Keratinocyte (primary cell): ENCODE measurements at regions not wholly inside any gene's neighbourhood (a gene's known extent, or its start where the extent isn't known, plus 50 kb on each side); places are given as distances from the start of the nearest gene placed in this dataset.
"Not testable (repeated sequence)": the region's sequence is repeated elsewhere in the genome, so short reads cannot be mapped to it uniquely, and the experiment has no call there.

ENCODE experiments used
- DNase-seq: peaks from one replicate; pipeline ENCODE4 v3.0.0-alpha.2; 2011; ENCODE audit warnings: low read depth, missing footprints, low spot score
- FAIRE-seq: peaks from 2 replicates; lab custom pipeline; 2011; peaks lifted over from hg19 to GRCh38; lab: Jason Lieb, UNC
- H2AFZ ChIP-seq: 2 replicates; pipeline ENCODE4 v1.6.0; 2012; ENCODE audit warnings: low read length, control low read depth, inconsistent platforms; ENCODE audit not compliant: control insufficient read depth
- H3K27ac ChIP-seq: 2 replicates; pipeline ENCODE4 v1.5.1; 2011; ENCODE audit warnings: low read length; ENCODE audit not compliant: control insufficient read depth, insufficient read depth
- H3K27me3 ChIP-seq: 3 replicates; pipeline ENCODE4 v1.6.0; 2011; ENCODE audit warnings: low read length; ENCODE audit not compliant: control insufficient read depth, insufficient read depth; ENCODE audit errors: extremely low read depth
- H3K36me3 ChIP-seq, 2 experiments: 2 replicates in 1 of 2; 3 replicates in 1 of 2; pipeline ENCODE4 v1.5.1; 2011; ENCODE audit warnings: low read length in 2 of 2, mild to moderate bottlenecking in 1 of 2; ENCODE audit not compliant: control insufficient read depth in 2 of 2, insufficient read depth in 2 of 2; ENCODE audit errors: extremely low read depth in 1 of 2
- H3K4me1 ChIP-seq: 3 replicates; pipeline ENCODE4 v1.5.1; 2011; ENCODE audit warnings: low read length; ENCODE audit not compliant: control insufficient read depth, insufficient read depth; ENCODE audit errors: extremely low read depth
- H3K4me2 ChIP-seq: 3 replicates; pipeline ENCODE4 v1.6.0; 2011; ENCODE audit warnings: low read depth, low read length; ENCODE audit not compliant: control insufficient read depth, insufficient read depth; ENCODE audit errors: extremely low read depth
- H3K4me3 ChIP-seq, 3 experiments: fragments of 200-600 bp in 1 of 3; sonication (generic) in 1 of 3; 2 replicates in 2 of 3; 3 replicates in 1 of 3; pipeline ENCODE4 v1.5.1; 2011 to 2016; ENCODE audit warnings: low read length in 3 of 3, mild to moderate bottlenecking in 3 of 3, control low read depth in 2 of 3, inconsistent platforms in 1 of 3, low read depth in 1 of 3, mixed read lengths in 1 of 3, mixed run types in 1 of 3, moderate library complexity in 1 of 3; ENCODE audit not compliant: control insufficient read depth in 2 of 3, insufficient read depth in 2 of 3; ENCODE audit errors: extremely low read depth in 1 of 3
- H3K79me2 ChIP-seq: 2 replicates; pipeline ENCODE4 v1.6.0; 2012; ENCODE audit warnings: low read length; ENCODE audit not compliant: control insufficient read depth, insufficient read depth
- H3K9ac ChIP-seq: 3 replicates; pipeline ENCODE4 v1.6.0; 2011; ENCODE audit warnings: low read length; ENCODE audit not compliant: control insufficient read depth, insufficient read depth; ENCODE audit errors: extremely low read depth
- H3K9me1 ChIP-seq: 3 replicates; pipeline ENCODE4 v1.6.0; 2011; ENCODE audit warnings: low read length; ENCODE audit not compliant: control insufficient read depth, insufficient read depth; ENCODE audit errors: extremely low read depth
- H3K9me3 ChIP-seq: 2 replicates; pipeline ENCODE4 v1.5.1; 2012; ENCODE audit warnings: low read depth, low read length; ENCODE audit not compliant: control insufficient read depth
- H4K20me1 ChIP-seq: 3 replicates; pipeline ENCODE4 v1.6.0; 2011; ENCODE audit warnings: low read length; ENCODE audit not compliant: control insufficient read depth, insufficient read depth; ENCODE audit errors: extremely low read depth
- EZH2 ChIP-seq: IDR thresholded peaks from one replicate; pipeline ENCODE4 v1.6.1; 2012; ENCODE audit warnings: inconsistent platforms, mild to moderate bottlenecking, low read length, moderate library complexity
- dilution Hi-C: fragments of 300-500 bp; cut with MboI; formaldehyde crosslinking; loops from one replicate; pipeline ENCODE4 v1.7.0; 2020; ENCODE audit warnings: low sequenced_read_pairs; ENCODE audit not compliant: extremely low pct_ligation_motif_present
- TF ChIP-seq, protein P1 (sequence below), 3 experiments: IDR thresholded peaks in 1 of 3; conservative IDR thresholded peaks in 1 of 3; optimal IDR thresholded peaks in 1 of 3; 2 replicates in 2 of 3; 3 replicates in 1 of 3; pipeline versions ENCODE3 to v1.5.1; 2011; ENCODE audit warnings: low read length in 3 of 3, mild to moderate bottlenecking in 3 of 3, moderate library complexity in 2 of 3, control low read depth in 1 of 3, inconsistent platforms in 1 of 3; ENCODE audit not compliant: insufficient read depth in 2 of 3; ENCODE audit errors: extremely low read depth in 1 of 3

GRCh38 chr6:144364782-144365181 is 79.6 kb downstream of the UTRN start:
- Histone ChIP-seq H3K27me3 (no peaks in the 10 kb centered on the region), H3K27ac (no peak overlapping the region), H2AFZ (no peak overlapping the region), H3K9ac (no peak overlapping the region), H3K79me2 (peaks cover 41% of the 10 kb centered on the region), H3K4me1 (peaks cover 6% of the 10 kb centered on the region), H3K9me1 (no peaks in the 10 kb centered on the region), H3K4me3 (no peak overlapping the region), H4K20me1 (no peaks in the 10 kb centered on the region), H3K4me2 (no peak overlapping the region), H3K9me3 (no peaks in the 10 kb centered on the region), H3K36me3 (no peaks in the 10 kb centered on the region)
- no peak for TF ChIP-seq EZH2
- TF ChIP-seq, protein P1, sequence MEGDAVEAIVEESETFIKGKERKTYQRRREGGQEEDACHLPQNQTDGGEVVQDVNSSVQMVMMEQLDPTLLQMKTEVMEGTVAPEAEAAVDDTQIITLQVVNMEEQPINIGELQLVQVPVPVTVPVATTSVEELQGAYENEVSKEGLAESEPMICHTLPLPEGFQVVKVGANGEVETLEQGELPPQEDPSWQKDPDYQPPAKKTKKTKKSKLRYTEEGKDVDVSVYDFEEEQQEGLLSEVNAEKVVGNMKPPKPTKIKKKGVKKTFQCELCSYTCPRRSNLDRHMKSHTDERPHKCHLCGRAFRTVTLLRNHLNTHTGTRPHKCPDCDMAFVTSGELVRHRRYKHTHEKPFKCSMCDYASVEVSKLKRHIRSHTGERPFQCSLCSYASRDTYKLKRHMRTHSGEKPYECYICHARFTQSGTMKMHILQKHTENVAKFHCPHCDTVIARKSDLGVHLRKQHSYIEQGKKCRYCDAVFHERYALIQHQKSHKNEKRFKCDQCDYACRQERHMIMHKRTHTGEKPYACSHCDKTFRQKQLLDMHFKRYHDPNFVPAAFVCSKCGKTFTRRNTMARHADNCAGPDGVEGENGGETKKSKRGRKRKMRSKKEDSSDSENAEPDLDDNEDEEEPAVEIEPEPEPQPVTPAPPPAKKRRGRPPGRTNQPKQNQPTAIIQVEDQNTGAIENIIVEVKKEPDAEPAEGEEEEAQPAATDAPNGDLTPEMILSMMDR (optimal IDR thresholded peaks at IDR 0.05 in 1 of 3, IDR thresholded peaks at IDR 0.05 in 1 of 3, conservative IDR thresholded peaks at IDR 0.05 in 1 of 3; ENCODE audit: extremely low read depth in 1 of 3, insufficient read depth in 2 of 3, low read length in 3 of 3), result no peak
- no peak for DNase-seq
- no peak for FAIRE-seq
- dilution Hi-C loops, result no loop called here

GRCh38 chr6:144365271-144365670 is 80.1 kb downstream of the UTRN start:
- Histone ChIP-seq H3K4me1 (peaks cover 3% of the 10 kb centered on the region), H2AFZ (no peak overlapping the region), H4K20me1 (no peaks in the 10 kb centered on the region), H3K9me1 (no peaks in the 10 kb centered on the region), H3K4me3 (no peak overlapping the region), H3K9ac (no peak overlapping the region), H3K4me2 (no peak overlapping the region), H3K9me3 (no peaks in the 10 kb centered on the region), H3K36me3 (no peaks in the 10 kb centered on the region), H3K79me2 (peaks cover 44% of the 10 kb centered on the region), H3K27ac (no peak overlapping the region), H3K27me3 (no peaks in the 10 kb centered on the region)
- DNase-seq (no peak), FAIRE-seq (no peak)
- no peak for TF ChIP-seq EZH2
- TF ChIP-seq, protein P1 (optimal IDR thresholded peaks at IDR 0.05 in 1 of 3, IDR thresholded peaks at IDR 0.05 in 1 of 3, conservative IDR thresholded peaks at IDR 0.05 in 1 of 3; ENCODE audit: extremely low read depth in 1 of 3, insufficient read depth in 2 of 3, low read length in 3 of 3), result no peak
- dilution Hi-C loops, result no loop called here

DNA sequence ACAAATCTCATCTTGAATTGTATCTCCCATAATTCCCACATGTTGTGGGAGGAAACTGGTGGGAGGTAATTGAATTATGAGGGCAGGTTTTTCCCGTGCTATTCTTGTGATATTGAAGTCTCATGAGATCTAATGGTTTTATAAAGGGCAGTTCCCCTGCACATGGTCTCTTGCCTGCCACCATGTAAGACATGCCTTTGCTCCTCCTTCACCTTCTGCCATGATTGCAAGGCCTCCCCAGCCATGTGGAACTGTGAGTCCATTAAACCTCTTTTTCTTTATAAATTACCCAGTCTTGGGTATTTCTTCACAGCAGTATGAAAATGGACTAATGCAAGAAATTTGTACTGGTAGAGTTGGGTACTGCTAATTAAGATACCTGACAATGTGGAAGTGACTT is 84.6 kb downstream of the UTRN start:
- H3K4me3 ChIP-seq, H3K27ac ChIP-seq: not testable (repeated sequence)

More for the DNA sequence above, 84.6 kb downstream of the UTRN start:
- H2AFZ ChIP-seq, H3K9me1 ChIP-seq, dilution Hi-C loops, H3K36me3 ChIP-seq, H3K4me1 ChIP-seq, H3K27me3 ChIP-seq, H3K9me3 ChIP-seq, H3K4me2 ChIP-seq, H4K20me1 ChIP-seq, DNase-seq, FAIRE-seq, H3K9ac ChIP-seq: not testable (repeated sequence)
- H3K79me2 ChIP-seq, result peaks cover 29% of the 10 kb centered on the region
